GM13977 (cell line): ENCODE measurements at regions not wholly inside any gene's neighbourhood (a gene's known extent, or its start where the extent isn't known, plus 50 kb on each side); places are given as distances from the start of the nearest gene placed in this dataset.

Source experiments
- DNase-seq: peaks from one replicate; pipeline ENCODE4 v3.0.0; 2012; ENCODE audit warnings: low spot score
- in situ Hi-C: fragments of 300-500 bp; cut with MboI; formaldehyde crosslinking; loops from one replicate; pipeline ENCODE4 v1.12.0; 2022; ENCODE audit warnings: low sequenced_read_pairs, low pct_unique_long_range_greater_than_20kb, mixed read lengths, inconsistent platforms; ENCODE audit not compliant: unreplicated experiment
- TF ChIP-seq, protein P1 (sequence below): IDR thresholded peaks from 2 replicates; pipeline ENCODE4 v1.5.1; 2012; ENCODE audit warnings: mild to moderate bottlenecking, control low read depth; ENCODE audit not compliant: insufficient read depth; ENCODE audit errors: extremely low read depth, missing control alignments

DNA sequence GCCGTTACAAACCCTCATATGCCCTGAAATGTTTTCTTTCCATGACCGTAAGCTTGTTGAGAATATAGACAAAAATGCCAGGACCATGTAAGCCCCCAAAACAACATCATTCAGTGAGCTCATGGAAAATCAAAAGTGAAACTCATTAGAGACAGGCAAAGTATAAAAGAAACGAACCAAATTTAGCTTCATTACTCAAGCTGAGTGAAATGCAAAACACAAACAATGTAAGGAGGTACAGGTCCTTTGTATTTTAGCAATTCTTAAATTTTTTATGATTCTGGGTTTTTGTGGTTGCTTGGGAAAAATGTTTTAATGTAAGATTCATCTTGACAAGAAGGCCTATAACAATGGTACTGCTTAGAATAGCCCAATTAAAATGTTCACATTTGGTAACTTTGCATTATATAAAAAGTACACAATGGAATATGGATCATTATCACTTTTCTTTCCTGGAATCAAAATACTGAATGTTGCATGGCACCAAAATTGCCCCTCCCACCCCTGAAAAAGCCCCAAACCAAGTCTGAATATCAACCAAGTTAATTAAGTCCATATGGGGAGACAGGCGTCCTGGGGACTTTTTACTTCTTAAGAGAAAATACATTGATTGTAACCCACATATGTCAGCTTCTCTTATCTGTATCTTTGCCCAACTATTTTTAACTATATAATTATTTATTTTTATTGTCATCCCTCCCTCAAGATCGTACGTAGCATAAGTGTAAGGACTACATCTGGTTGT, 247.7 kb upstream of the CDIN1 start:
- in situ Hi-C loops = no loop called here
- TF ChIP-seq, protein P1, sequence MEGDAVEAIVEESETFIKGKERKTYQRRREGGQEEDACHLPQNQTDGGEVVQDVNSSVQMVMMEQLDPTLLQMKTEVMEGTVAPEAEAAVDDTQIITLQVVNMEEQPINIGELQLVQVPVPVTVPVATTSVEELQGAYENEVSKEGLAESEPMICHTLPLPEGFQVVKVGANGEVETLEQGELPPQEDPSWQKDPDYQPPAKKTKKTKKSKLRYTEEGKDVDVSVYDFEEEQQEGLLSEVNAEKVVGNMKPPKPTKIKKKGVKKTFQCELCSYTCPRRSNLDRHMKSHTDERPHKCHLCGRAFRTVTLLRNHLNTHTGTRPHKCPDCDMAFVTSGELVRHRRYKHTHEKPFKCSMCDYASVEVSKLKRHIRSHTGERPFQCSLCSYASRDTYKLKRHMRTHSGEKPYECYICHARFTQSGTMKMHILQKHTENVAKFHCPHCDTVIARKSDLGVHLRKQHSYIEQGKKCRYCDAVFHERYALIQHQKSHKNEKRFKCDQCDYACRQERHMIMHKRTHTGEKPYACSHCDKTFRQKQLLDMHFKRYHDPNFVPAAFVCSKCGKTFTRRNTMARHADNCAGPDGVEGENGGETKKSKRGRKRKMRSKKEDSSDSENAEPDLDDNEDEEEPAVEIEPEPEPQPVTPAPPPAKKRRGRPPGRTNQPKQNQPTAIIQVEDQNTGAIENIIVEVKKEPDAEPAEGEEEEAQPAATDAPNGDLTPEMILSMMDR = no peak
- no peak for DNase-seq

DNA sequence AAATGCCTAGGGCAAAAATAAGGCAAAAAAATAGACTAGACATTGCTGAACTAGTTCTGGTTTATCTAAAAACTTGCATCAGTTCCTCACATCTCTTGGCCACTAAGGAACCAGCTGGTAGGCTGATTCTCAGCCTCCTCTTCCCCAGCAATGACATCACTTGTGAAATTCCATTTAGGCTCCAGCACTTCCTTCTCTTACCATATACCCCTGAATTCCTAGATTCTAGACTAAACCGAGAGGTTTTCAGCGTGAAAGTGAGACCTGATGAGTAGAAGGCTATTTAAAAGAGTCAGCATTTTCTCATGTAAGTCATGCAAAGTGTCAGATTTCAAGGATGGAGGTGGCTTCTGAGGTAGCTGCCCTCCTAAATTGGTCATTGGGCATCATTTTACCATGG, 247.1 kb upstream of the CDIN1 start:
- TF ChIP-seq, protein P1 = no peak
- in situ Hi-C loops = no loop called here
- no peak for DNase-seq

DNA sequence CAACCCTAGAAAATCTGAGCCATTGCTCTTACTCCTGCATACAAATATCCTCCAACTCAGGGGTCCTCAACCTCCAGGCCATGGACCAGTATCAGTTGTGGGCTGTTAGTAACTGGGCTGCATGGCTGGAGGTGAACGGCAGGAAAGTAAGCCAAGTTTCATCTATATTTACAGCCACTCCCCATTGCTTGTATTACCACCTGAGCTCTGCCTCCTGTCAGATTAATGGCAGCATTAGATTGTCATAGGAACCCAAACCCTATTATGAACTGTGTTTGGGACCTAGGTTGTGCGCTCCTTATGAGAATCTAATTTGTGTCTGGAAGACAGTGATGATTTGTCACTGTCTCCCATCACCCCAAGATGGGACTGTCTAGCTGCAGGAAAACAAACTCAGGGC, 246.5 kb upstream of the CDIN1 start:
- DNase-seq = no peak
- in situ Hi-C loops = no loop called here
- TF ChIP-seq, protein P1 = no peak

DNA sequence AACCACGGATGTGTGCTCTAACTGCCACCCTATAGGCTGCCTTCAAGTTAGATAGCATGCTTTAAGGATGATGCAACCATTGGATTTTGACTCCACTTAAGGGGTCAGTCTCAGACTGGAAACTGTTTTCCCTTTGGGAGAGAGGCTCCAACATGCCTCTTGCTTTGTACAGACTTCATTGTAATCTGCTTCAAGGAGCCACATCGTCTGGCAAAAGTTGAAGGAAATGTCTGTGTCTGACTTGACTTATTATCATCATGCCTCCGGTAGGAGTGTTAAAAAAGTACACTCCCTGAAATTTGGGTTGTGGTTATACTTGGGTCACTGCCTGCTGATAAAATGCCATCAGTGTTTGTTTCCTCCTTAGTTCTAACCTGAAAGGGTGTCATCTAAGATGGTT, 245.4 kb upstream of the CDIN1 start:
- in situ Hi-C loops = no loop called here
- DNase-seq = no peak
- TF ChIP-seq, protein P1 = no peak

DNA sequence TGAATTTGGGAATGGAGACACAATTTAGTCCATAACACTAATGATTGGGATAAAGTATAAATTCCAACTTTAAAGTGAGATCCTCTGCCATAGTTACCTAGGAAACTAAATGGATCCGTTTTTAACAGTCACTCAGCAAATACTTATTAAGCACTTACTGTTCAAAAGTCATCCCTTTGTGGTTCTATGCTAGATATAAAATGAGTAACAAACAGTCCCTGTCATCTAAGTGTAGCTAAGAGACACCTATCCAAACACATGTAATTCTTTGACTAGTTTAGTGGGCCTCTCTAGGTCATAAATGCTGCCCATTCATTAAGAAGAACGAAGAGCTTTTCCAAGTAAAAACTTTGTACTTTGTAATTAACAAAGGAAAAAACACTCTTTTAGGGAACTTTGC, 244.2 kb upstream of the CDIN1 start:
- in situ Hi-C loops = no loop called here
- DNase-seq = no peak
- TF ChIP-seq, protein P1 = no peak

DNA sequence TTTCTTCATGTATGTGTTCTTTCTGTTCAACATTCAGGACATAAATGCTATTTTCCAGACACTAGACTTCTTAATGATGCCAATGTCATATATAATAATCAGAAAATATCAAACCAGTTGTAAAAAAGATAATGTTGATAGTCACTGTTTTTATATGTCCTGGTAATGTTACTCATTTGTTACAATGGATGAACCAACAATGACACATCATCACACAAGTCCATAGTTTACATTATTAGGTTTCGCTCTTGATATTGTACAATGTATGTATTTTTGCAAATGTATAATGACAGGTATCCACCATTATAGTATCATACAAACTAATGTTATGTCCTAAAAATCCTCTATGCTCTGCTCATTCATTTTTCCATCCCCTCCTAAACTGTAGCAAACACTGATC, 243.8 kb upstream of the CDIN1 start:
- in situ Hi-C loops = no loop called here
- TF ChIP-seq, protein P1 = no peak

More for the DNA sequence above, 243.8 kb upstream of the CDIN1 start:
- no peak for DNase-seq
